Testis (tissue), 2 donors: ENCODE measurements at regions not wholly inside any gene's neighbourhood (a gene's known extent, or its start where the extent isn't known, plus 50 kb on each side); places are given as distances from the start of the nearest gene placed in this dataset.

Experiments
- DNase-seq: peaks from one replicate; pipeline ENCODE4 v3.0.0-alpha.2; 2019
- H3K27ac ChIP-seq, 2 donors: fragments of 200-600 bp; sonication (generic); one replicate each; pipeline ENCODE4 v1.5.1; 2019
- H3K27me3 ChIP-seq: fragments of 200-600 bp; sonication (generic); one replicate; pipeline ENCODE4 v1.5.1; 2019
- H3K36me3 ChIP-seq: fragments of 200-600 bp; sonication (generic); one replicate; pipeline ENCODE4 v1.5.1; 2017; ENCODE audit warnings: low read depth; ENCODE audit errors: missing control alignments
- H3K4me1 ChIP-seq: fragments of 200-600 bp; sonication (generic); one replicate; pipeline ENCODE4 v1.5.1; 2019
- H3K4me3 ChIP-seq, 2 donors: fragments of 200-600 bp; sonication (generic); one replicate each; pipeline ENCODE4 v1.5.1; 2017 to 2019
- H3K9me3 ChIP-seq: fragments of 200-600 bp; sonication (generic); one replicate; pipeline ENCODE4 v1.5.1; 2017
- POLR2A ChIP-seq: fragments of 450-650 bp; IDR thresholded peaks from one replicate; pipeline ENCODE4 v1.6.1; 2017; ENCODE audit warnings: antibody characterized with exemption, mild to moderate bottlenecking, moderate library complexity
- WGBS, 2 donors: methylation state at CpG; one replicate each; pipeline ENCODE4 v1.1.5; 2018; 5-methylcytosine and 5-hydroxymethylcytosine counted together
- intact Hi-C: fragments of 100-400 bp; cut with DNase I; formaldehyde crosslinking; loops from one replicate; pipeline ENCODE4 v1.15.1; 2023; ENCODE audit warnings: low total_unique reads
- TF ChIP-seq, protein P1 (sequence below), 3 experiments: fragments of 450-650 bp in 2 of 3; fragments of 200-600 bp in 1 of 3; sonication (generic) in 1 of 3; IDR thresholded peaks; one replicate each; pipeline ENCODE4 v1.5.1; 2016 to 2019; ENCODE audit warnings: antibody characterized with exemption in 3 of 3, mild to moderate bottlenecking in 2 of 3, moderate library complexity in 1 of 3

- H3K4me3 ChIP-seq, result no peak overlapping the region
- no peaks in the 10 kb centered on the region for H3K9me3 ChIP-seq
- TF ChIP-seq POLR2A, result no peak
- TF ChIP-seq, protein P1, sequence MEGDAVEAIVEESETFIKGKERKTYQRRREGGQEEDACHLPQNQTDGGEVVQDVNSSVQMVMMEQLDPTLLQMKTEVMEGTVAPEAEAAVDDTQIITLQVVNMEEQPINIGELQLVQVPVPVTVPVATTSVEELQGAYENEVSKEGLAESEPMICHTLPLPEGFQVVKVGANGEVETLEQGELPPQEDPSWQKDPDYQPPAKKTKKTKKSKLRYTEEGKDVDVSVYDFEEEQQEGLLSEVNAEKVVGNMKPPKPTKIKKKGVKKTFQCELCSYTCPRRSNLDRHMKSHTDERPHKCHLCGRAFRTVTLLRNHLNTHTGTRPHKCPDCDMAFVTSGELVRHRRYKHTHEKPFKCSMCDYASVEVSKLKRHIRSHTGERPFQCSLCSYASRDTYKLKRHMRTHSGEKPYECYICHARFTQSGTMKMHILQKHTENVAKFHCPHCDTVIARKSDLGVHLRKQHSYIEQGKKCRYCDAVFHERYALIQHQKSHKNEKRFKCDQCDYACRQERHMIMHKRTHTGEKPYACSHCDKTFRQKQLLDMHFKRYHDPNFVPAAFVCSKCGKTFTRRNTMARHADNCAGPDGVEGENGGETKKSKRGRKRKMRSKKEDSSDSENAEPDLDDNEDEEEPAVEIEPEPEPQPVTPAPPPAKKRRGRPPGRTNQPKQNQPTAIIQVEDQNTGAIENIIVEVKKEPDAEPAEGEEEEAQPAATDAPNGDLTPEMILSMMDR (IDR thresholded peaks at IDR 0.05), result no peak
- 86 to 89% methylated on average over 3 of the region's 3 CpGs for WGBS, 2 donors
- no peaks in the 10 kb centered on the region for H3K36me3 ChIP-seq
- intact Hi-C loops, result no loop called here
- no peak for DNase-seq
- H3K4me1 ChIP-seq, result no peaks in the 10 kb centered on the region
- no peaks in the 10 kb centered on the region for H3K27me3 ChIP-seq
- H3K27ac ChIP-seq, result no peak overlapping the region
Observed at GRCh38 chr20:48461735-48462119, 366.1 kb downstream of the PREX1 start.

DNA sequence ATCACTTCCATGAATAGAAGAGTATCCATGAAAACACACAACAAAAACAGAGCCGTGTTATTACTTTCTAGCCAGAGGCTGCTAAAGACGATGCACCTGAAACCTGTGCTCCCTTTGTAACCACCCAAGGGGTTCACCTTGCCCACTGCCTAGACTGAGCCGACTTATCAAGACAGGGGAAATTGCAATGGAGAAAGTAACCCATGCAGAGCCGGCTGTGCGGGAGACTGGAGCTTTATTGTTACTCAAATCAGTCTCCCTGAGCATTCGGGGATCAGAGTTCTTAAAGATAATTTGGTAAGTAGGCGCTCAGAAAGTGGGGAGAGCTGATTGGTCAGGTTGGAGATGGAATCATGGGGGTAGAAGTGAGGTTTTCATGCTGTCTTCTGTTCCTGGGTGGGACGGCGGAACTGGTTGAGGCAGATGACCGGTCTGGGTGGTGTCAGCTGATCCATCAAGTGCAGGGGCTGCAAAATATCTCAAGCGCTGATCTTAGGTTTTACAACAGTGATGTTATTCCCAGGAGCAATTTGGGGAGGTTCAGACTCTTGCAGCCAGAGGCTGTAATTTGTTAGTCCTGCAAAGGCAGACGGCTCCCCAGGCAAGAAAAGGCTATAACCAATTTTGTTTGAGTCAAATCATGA, 366.6 kb downstream of the PREX1 start:
- Histone ChIP-seq H3K27me3 (no peaks in the 10 kb centered on the region), H3K4me3 (no peak overlapping the region), H3K27ac (no peak overlapping the region), H3K9me3 (no peaks in the 10 kb centered on the region), H3K4me1 (no peaks in the 10 kb centered on the region), H3K36me3 (no peaks in the 10 kb centered on the region)
- 66 to 79% methylated on average over 12 of the region's 12 CpGs for WGBS, 2 donors
- intact Hi-C loops, result no loop called here
- DNase-seq, result no peak
- no peak for TF ChIP-seq POLR2A
- TF ChIP-seq, protein P1 (IDR thresholded peaks at IDR 0.05), result no peak

- TF ChIP-seq, protein P1 (IDR thresholded peaks at IDR 0.05), result no peak
- no peak for TF ChIP-seq POLR2A
- Histone ChIP-seq H3K9me3 (no peaks in the 10 kb centered on the region), H3K4me1 (no peaks in the 10 kb centered on the region), H3K36me3 (no peaks in the 10 kb centered on the region), H3K4me3 (no peak overlapping the region), H3K27me3 (no peaks in the 10 kb centered on the region), H3K27ac (no peak overlapping the region)
- WGBS, 2 donors, result 88 to 90% methylated on average over 4 of the region's 4 CpGs
- intact Hi-C loops, result no loop called here
- no peak for DNase-seq
Observed at GRCh38 chr20:48460681-48461080, 367.1 kb downstream of the PREX1 start.

GRCh38 chr20:48459722-48460395, 367.9 kb downstream of the PREX1 start:
- Histone ChIP-seq H3K36me3 (no peaks in the 10 kb centered on the region), H3K9me3 (no peaks in the 10 kb centered on the region), H3K27me3 (no peaks in the 10 kb centered on the region), H3K4me1 (no peaks in the 10 kb centered on the region), H3K27ac (no peak overlapping the region), H3K4me3 (no peak overlapping the region)
- WGBS, 2 donors, result 84 to 89% methylated on average over 19 to 21 of the region's 25 CpGs
- intact Hi-C loops, result no loop called here
- no peak for TF ChIP-seq POLR2A
- TF ChIP-seq, protein P1 (IDR thresholded peaks at IDR 0.05), result no peak
- no peak for DNase-seq
